Thoracic aorta (tissue), 2 donors: ENCODE measurements at regions not wholly inside any gene's neighbourhood (a gene's known extent, or its start where the extent isn't known, plus 50 kb on each side); places are given as distances from the start of the nearest gene placed in this dataset.

Source experiments
- ATAC-seq: fragments of 150-250 bp; one replicate; pipeline ENCODE4 v1.8.0; 2017; ENCODE audit warnings: low read depth; ENCODE audit not compliant: insufficient number of reproducible peaks, low FRiP score
- DNase-seq: peaks from one replicate; pipeline ENCODE4 v3.0.0-alpha.2; 2020; ENCODE audit warnings: low spot score
- H3K27ac ChIP-seq, 2 donors: fragments of 200-600 bp; sonication (generic); 1 replicate in 1 of 2; 2 replicates in 1 of 2; pipeline ENCODE4 v1.5.1; 2016; ENCODE audit warnings: mild to moderate bottlenecking in 2 of 2, moderate library complexity in 2 of 2
- H3K27me3 ChIP-seq: fragments of 200-600 bp; sonication (generic); replicated peaks from 2 replicates; pipeline ENCODE4 v1.6.0; 2016; ENCODE audit warnings: mild to moderate bottlenecking; ENCODE audit not compliant: insufficient read depth
- H3K36me3 ChIP-seq: fragments of 200-600 bp; sonication (generic); one replicate; pipeline ENCODE4 v1.5.1; 2016
- H3K4me1 ChIP-seq, 2 donors: fragments of 200-600 bp; sonication (generic); 1 replicate in 1 of 2; 2 replicates in 1 of 2; pipeline versions ENCODE4 v1.5.1 to v1.6.0; 2016; ENCODE audit warnings: low read depth in 2 of 2, mild to moderate bottlenecking in 1 of 2; ENCODE audit not compliant: control insufficient read depth in 1 of 2
- H3K4me3 ChIP-seq: fragments of 200-600 bp; sonication (generic); 2 replicates; pipeline ENCODE4 v1.5.1; 2016; ENCODE audit warnings: mild to moderate bottlenecking
- H3K9me3 ChIP-seq: fragments of 200-600 bp; sonication (generic); 2 replicates; pipeline ENCODE4 v1.5.1; 2016
- TF ChIP-seq, protein P1 (sequence below): fragments of 200-600 bp; sonication (generic); IDR thresholded peaks from one replicate; pipeline ENCODE4 v1.5.1; 2019; ENCODE audit warnings: antibody characterized with exemption

DNA sequence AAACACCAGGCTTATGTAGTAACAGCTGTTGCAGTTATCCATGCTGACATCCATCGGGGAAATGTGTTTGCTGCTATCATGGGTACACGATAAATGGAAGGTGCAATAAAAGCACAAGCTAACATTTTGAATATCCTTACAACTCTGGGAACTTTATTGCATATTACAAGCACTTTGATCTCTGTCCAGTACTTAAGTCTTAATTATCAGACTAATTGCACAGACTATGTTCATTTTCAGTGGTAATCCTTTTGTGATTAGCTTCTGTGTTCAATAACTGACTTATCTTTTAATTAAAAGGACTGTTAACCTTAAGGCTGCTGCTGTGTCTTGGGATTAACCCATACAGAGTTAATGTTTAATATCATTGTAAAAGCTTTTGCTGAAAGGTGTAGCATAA, 101.4 kb upstream of the ATP5MC3 start:
- H3K4me3 ChIP-seq, result no peak overlapping the region
- H3K36me3 ChIP-seq, result no peaks in the 10 kb centered on the region
- no peaks in the 10 kb centered on the region for H3K4me1 ChIP-seq
- DNase-seq, result no peak
- TF ChIP-seq, protein P1, sequence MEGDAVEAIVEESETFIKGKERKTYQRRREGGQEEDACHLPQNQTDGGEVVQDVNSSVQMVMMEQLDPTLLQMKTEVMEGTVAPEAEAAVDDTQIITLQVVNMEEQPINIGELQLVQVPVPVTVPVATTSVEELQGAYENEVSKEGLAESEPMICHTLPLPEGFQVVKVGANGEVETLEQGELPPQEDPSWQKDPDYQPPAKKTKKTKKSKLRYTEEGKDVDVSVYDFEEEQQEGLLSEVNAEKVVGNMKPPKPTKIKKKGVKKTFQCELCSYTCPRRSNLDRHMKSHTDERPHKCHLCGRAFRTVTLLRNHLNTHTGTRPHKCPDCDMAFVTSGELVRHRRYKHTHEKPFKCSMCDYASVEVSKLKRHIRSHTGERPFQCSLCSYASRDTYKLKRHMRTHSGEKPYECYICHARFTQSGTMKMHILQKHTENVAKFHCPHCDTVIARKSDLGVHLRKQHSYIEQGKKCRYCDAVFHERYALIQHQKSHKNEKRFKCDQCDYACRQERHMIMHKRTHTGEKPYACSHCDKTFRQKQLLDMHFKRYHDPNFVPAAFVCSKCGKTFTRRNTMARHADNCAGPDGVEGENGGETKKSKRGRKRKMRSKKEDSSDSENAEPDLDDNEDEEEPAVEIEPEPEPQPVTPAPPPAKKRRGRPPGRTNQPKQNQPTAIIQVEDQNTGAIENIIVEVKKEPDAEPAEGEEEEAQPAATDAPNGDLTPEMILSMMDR, result no peak
- ATAC-seq, result no peak
- H3K27me3 ChIP-seq, result no peaks in the 10 kb centered on the region
- H3K9me3 ChIP-seq, result no peaks in the 10 kb centered on the region
- no peak overlapping the region for H3K27ac ChIP-seq

DNA sequence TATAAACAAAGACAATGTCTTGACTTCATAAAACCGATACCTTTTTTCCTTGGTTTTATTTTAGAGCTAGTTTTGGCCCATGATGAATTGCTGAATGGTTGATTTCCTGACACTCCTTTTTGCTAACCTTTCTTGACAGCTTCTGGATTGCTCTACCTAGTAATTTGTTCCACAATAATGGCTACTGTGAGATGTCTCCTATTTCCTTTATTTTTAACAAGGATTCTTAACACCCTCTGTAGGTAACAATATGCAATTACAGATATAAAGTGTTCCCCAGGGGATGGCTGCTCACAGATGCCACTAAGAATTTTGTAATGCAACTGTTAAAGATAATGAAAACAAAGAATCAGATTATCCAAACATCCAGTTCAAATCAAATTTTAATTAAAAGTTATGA, 100.8 kb upstream of the ATP5MC3 start:
- no peaks in the 10 kb centered on the region for H3K36me3 ChIP-seq
- ATAC-seq, result no peak
- no peaks in the 10 kb centered on the region for H3K9me3 ChIP-seq

DNA sequence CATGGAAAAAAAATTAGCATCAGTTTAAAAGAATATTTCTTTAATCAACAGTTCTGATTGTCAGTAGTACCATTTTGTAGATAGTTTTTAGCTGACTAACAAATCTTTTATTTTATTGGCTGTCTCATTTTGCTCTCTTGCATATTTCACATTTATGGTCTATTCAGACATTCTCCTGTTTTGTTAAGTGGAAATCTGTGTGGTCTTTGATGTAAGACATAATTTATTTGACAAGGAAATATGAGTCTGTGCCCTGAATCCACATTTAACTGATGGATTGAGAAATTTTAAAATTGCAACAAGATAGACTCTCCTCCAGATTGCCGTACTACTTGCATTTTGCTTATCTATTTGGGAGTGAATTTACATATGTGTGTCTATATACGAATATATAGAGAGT, 96.3 kb upstream of the ATP5MC3 start:
- TF ChIP-seq, protein P1, result no peak
- no peak for ATAC-seq
- H3K27ac ChIP-seq, result no peak overlapping the region
- H3K36me3 ChIP-seq, result no peaks in the 10 kb centered on the region
- no peak for DNase-seq
- no peaks in the 10 kb centered on the region for H3K4me1 ChIP-seq
- no peak overlapping the region for H3K4me3 ChIP-seq
- H3K27me3 ChIP-seq, result no peaks in the 10 kb centered on the region
- no peaks in the 10 kb centered on the region for H3K9me3 ChIP-seq

More for the DNA sequence above, 100.8 kb upstream of the ATP5MC3 start:
- TF ChIP-seq, protein P1, result peak; percentile 23
- DNase-seq, result no peak
- H3K4me3 ChIP-seq, result no peak overlapping the region
- no peaks in the 10 kb centered on the region for H3K27me3 ChIP-seq
- H3K4me1 ChIP-seq, result no peaks in the 10 kb centered on the region
- no peak overlapping the region for H3K27ac ChIP-seq

DNA sequence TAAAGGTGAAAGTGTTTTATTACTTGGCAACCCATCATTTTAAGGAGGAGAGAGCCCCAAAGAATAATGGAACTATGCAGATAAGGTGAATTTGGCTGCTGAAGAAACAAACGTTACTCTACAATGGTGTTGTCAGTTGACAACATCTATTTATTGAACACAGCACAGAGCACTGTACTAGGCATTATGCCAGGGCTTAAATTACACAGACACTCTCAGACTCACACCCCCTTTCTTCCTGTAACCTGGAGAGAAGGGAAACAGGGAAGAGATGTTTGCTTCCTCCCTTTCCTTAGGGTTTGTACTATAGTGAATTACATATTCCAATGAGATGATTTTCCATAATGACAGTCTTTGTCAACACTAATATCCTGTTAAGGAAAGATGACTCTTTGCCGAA, 94.0 kb upstream of the ATP5MC3 start:
- TF ChIP-seq, protein P1, result no peak
- DNase-seq, result no peak
- ATAC-seq, result no peak
- no peak overlapping the region for H3K4me3 ChIP-seq
- H3K9me3 ChIP-seq, result no peaks in the 10 kb centered on the region
- no peaks in the 10 kb centered on the region for H3K4me1 ChIP-seq
- H3K27ac ChIP-seq, result no peak overlapping the region
- no peaks in the 10 kb centered on the region for H3K36me3 ChIP-seq
- H3K27me3 ChIP-seq, result no peaks in the 10 kb centered on the region

DNA sequence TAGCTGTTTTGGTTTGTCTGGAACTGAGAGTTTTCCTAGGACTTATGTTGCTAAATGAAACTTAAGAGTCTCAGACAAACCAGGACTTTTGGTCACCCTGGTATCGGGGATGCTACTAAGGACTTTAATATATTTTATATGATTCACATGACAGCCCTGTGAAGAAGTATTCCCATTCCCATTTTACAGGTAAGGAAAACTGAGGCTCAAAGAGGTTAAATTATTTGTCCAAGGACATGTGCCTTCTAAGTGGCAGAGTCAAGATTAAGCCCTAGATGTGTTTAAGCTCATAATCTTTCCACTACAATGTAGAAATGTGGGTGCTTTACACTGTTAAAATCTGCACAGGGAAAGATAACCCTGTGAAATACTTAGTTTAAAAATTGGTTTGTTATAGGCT, 77.7 kb upstream of the ATP5MC3 start:
- Histone ChIP-seq H3K4me1 (no peaks in the 10 kb centered on the region), H3K27me3 (no peaks in the 10 kb centered on the region), H3K36me3 (no peaks in the 10 kb centered on the region), H3K9me3 (no peaks in the 10 kb centered on the region), H3K27ac (no peak overlapping the region), H3K4me3 (no peak overlapping the region)
- TF ChIP-seq, protein P1, result no peak
- DNase-seq (no peak), ATAC-seq (no peak)
